Epithelial cell of prostate (primary cell): ENCODE measurements at regions not wholly inside any gene's neighbourhood (a gene's known extent, or its start where the extent isn't known, plus 50 kb on each side); places are given as distances from the start of the nearest gene placed in this dataset.

Source experiments
- DNase-seq: peaks from one replicate; pipeline ENCODE4 v3.0.0-alpha.2; 2011; ENCODE audit warnings: low read depth, low spot score
- H3K27ac ChIP-seq: fragments of 450-650 bp; 2 replicates; pipeline ENCODE4 v1.5.1; 2017; ENCODE audit warnings: mild to moderate bottlenecking

DNA sequence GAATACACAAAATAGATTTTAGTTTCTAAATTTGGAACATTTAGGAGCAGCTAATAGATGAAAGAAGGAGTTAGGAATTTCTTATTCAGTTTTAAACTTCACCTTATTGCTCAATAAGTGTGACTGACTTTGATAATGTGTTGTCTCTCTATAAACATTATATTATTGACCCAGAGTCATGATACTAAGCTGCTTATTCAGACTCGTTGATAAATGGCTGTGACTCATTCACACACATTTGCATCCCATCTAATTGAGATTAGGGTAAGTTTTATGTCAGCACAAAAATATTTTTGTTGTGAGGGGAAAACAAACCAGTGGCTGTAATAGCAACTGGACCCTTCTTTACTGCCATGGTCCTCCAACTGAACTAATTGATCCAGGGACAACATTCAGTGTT is 137.6 kb downstream of the GOLIM4 start:
- no peak for DNase-seq
- no peak overlapping the region for H3K27ac ChIP-seq

GRCh38 chr3:167952969-167953368 is 142.8 kb downstream of the GOLIM4 start:
- no peak for DNase-seq
- H3K27ac ChIP-seq: no peak overlapping the region

GRCh38 chr3:167950212-167950611 is 145.5 kb downstream of the GOLIM4 start:
- no peak for DNase-seq
- H3K27ac ChIP-seq: no peak overlapping the region

- no peak overlapping the region for H3K27ac ChIP-seq
- DNase-seq: no peak
Observed at GRCh38 chr3:167941234-167941995, 154.3 kb downstream of the GOLIM4 start.

DNA sequence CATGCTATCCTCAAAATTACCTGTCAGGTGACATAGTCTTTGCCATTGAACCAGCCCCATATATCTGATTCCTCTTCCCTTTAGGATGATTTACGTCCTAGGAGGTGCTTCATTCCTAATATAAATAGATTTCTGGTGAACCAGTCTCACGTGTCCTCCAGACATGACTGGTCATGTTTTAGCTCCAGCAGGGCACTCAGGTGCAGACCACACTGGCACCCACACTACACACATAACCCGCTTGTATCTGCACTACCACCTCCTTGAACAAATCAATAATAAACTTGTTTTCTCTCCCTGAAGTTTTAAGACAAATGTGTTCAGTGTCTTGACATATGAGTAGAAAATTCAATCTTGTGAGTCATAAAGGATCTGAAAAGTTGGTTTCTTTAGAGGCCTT is 155.5 kb downstream of the GOLIM4 start:
- no peak overlapping the region for H3K27ac ChIP-seq
- no peak for DNase-seq

GRCh38 chr3:167938516-167938915 is 157.2 kb downstream of the GOLIM4 start:
- DNase-seq: no peak
- H3K27ac ChIP-seq: no peak overlapping the region

- no peak overlapping the region for H3K27ac ChIP-seq
- no peak for DNase-seq
Observed at GRCh38 chr3:167936019-167936418, 159.7 kb downstream of the GOLIM4 start.

GRCh38 chr3:167930453-167930852 is 165.3 kb downstream of the GOLIM4 start:
- no peak overlapping the region for H3K27ac ChIP-seq
- DNase-seq: no peak

DNA sequence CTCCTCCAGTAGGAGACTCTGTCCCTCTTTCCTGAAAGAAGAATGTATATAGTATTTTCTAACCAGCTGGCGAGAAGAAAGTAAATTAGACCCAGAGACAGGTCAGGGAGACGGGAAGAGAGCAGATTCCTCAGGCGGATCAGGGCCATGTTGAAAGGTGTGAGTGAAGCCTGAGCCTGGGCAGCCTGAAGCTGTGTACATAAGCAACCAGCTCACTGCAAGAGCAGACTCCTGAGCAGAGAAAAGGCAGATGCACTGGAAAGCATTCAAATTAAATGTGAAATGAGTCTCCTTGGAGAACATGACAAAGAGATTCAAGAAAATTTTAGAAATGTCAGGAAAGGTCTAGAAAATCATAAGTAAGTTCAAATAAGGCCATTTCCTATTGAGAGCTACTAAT is 165.8 kb downstream of the GOLIM4 start:
- no peak overlapping the region for H3K27ac ChIP-seq
- DNase-seq: no peak

GRCh38 chr3:167928381-167928780 is 167.3 kb downstream of the GOLIM4 start:
- DNase-seq: no peak
- H3K27ac ChIP-seq: no peak overlapping the region

DNA sequence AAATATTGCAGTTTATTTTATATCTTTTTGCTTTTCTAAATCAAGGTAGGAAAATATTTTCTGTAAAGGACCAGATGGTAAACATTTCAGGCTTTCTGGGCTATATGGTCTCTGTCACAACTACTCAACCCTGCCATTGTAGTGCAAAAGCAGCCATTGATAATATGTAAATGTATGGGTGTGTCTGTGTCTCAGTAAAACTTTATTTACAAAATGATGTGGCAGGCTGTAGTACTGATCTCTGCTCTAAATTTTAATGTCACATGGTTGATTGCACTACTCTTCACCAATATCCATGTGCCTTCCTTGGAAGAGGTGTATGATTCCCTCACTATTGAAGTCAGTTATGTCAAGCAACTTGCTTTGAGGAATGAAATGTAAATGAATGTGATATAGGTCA is 175.0 kb downstream of the GOLIM4 start:
- no peak overlapping the region for H3K27ac ChIP-seq
- no peak for DNase-seq

DNA sequence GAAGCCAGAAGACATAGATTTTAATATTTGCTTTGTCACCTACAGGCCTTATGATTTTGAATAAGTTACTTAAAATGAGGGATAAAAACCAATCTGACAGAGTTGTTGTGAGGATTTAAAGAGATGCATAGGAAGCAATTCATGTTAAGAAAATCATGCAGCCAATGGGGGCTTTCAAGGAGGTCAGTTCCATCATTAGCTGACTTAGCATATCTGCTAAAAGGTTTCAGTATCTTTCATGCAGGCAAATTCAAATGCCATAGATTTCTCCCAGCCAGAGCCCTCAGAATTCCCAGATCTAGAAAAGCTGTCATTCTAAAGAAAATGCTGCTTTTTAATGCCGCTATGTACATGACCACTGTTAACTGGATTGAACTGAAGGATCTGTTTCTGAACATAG is 176.1 kb downstream of the GOLIM4 start:
- no peak for DNase-seq
- no peak overlapping the region for H3K27ac ChIP-seq

DNA sequence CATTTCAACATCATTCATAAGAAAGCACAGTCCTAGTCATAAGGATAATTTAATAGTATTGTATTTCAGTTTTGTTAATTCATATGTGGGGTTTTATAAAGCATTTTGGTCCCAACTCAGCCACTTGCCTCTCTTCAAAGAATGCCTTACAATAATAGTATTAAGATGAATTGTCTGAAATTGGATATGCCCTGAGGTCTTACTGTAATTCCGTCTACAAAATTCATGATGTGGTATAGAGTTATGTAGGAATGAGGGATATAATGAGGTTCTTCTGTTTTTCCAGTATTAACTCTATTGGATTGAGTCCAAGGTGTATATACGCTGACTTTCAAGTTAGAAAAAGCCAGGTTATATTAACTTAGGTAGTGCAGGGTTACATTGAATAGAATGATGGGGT is 177.0 kb downstream of the GOLIM4 start:
- no peak for DNase-seq
- H3K27ac ChIP-seq: no peak overlapping the region

DNA sequence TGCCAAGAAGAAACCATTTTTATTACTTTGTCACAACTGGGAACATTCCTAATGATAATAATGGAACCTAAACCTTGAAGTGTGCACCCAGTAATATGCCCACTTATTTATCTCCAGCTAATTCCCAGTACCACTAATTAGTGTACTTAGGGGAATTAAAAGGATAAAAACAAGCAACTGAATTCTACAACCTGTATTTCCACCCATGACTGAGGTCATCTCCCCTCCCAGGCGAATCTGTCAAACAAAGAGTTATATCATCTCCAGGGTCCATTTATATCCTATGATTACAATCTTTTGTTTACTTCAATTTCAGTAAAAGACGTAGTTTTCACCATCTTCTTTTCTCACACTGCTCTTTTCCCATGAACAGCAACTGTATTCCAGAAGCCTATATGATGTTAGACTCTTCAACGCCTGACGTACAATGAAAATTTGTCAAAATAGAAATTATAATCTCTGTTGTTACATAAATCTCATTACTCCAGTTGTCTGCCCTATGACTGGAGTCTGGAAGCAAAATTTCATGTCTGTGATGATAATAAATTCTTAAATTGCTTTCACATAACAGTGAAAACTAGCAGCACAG is 177.6 kb downstream of the GOLIM4 start:
- H3K27ac ChIP-seq: no peak overlapping the region

DNA sequence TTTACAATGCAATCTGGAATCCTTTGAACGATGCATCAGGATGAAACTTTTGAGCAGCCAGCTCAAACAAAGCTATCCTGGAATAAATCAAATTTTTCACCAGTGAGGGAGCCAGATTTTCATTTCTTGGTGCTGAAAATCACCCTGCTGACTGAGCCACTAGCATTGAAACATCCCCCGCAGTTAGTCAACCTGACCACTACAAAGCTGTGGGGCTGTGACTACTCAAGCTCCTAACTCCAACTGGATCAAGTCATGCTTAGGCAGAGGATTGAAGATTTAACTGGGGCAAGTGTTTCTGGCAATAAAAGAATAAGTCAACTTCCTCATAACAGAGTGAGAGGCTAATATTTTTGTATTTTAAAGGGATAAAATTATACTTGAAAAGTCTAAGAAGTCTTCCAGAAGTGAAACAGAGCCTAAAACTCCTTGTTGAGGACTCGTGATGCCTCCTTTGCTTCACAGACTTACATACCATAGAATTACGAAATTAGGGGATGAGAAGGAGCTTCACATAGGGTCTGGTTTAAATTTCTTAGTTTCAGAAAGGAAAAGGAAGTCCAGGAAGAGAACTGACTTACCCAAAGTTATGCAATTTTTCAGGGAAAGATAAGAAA is 177.8 kb downstream of the SERPINI1 start:
- no peak for DNase-seq
- H3K27ac ChIP-seq: no peak overlapping the region

More for the DNA sequence above, 177.6 kb downstream of the GOLIM4 start:
- DNase-seq: no peak

GRCh38 chr3:167909952-167910351 is 174.4 kb downstream of the SERPINI1 start:
- DNase-seq: no peak
- no peak overlapping the region for H3K27ac ChIP-seq

GRCh38 chr3:167909504-167909896 is 174.0 kb downstream of the SERPINI1 start:
- H3K27ac ChIP-seq: no peak overlapping the region
- no peak for DNase-seq

GRCh38 chr3:167908746-167909503 is 173.4 kb downstream of the SERPINI1 start:
- no peak for DNase-seq
- H3K27ac ChIP-seq: no peak overlapping the region

DNA sequence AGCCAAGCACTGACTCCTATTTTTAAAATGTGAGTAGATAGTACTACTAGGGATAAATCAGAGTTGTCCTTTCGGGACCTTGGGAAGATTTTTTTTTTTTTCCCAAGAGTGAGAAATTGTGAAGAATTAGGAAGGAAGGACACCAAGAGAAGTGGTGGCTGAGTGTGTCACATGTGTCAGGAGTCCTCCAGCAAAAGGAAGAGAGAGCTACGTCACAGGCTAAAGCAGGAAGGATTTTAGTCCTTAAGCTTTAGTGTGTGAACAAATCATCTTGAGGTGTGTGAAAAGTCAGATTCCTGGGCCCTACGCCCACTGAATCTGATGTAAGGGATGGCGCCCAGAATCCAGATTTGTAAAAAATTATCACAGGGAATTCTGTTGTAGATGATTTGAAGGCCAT is 172.7 kb downstream of the SERPINI1 start:
- H3K27ac ChIP-seq: no peak overlapping the region
- no peak for DNase-seq

DNA sequence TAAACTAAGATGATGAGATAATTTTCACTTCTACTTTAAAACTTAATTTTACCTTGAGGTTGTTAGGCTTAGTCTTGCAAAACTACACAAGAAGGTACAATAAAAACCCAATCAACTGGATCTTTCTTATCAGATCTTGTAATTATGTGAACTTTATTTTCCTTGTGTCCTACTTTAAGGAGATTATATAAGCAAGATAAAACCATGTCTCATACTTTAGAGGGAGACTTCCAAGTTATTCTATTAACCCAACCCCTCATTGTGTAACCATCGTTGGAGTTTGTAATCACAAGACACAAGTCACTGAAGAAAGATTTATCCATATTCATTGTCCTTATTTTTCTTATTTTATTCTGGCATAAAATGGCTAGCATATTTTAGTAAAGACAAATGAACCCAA is 165.6 kb downstream of the SERPINI1 start:
- no peak for DNase-seq
- no peak overlapping the region for H3K27ac ChIP-seq

DNA sequence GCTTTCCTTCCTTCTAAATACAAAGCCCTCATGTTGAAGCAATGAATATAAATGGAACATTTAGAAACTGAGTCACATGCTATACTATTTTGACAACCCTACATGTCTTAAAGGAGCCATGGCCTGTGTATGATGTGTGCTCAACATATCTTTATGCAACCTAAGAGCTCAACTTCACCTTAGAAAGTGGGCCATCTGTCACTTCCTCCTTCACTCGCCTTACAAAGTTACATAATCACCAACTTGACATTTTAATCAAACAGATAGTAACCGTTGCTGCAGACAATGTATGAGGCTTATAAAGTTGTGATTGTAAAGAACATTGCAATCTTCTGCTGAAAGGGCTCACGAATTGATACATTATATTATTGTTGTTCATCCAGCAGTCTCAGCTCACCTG is 163.6 kb downstream of the SERPINI1 start:
- no peak overlapping the region for H3K27ac ChIP-seq
- DNase-seq: no peak
